ENCODE measurements at regions not wholly inside any gene's neighbourhood (a gene's known extent, or its start where the extent isn't known, plus 50 kb on each side); places are given as distances from the start of the nearest gene placed in this dataset.

GRCh38 chr2:104430852-104431251 lies 423.1 kb upstream of the POU3F3 start:
- POLR2A ChIA-PET = no interaction called here
- no peaks in the 10 kb centered on the region for H3K9me3 ChIP-seq (ENCODE audit: control insufficient read depth, insufficient read depth, low read depth, low read length)
- no peak overlapping the region for H3K27ac ChIP-seq (ENCODE audit: extremely low read depth, low read depth, low read length)
- no peaks in the 10 kb centered on the region for H3K36me3 ChIP-seq (ENCODE audit: control insufficient read depth in 2 of 2, insufficient read depth in 1 of 2, low read length in 2 of 2)
- TF ChIP-seq MYNN (tag by site-specific recombination; IDR thresholded peaks at IDR 0.05; ENCODE audit: borderline replicate concordance) = no peak
- TF ChIP-seq ZNF488 (tag by site-specific recombination; IDR thresholded peaks at IDR 0.05) = no peak
- no peak for TF ChIP-seq REPIN1 (tag by site-specific recombination; IDR thresholded peaks at IDR 0.05; ENCODE audit: low read depth)
- TF ChIP-seq ZNF280D (tag by site-specific recombination; IDR thresholded peaks at IDR 0.05) = no peak
- TF ChIP-seq ZNF26 (tag by site-specific recombination; IDR thresholded peaks at IDR 0.05) = no peak
- TF ChIP-seq ZEB2 (tag by site-specific recombination; IDR thresholded peaks at IDR 0.05) = no peak
- no peak for TF ChIP-seq ZNF473 (tag by site-specific recombination; IDR thresholded peaks at IDR 0.05)
- TF ChIP-seq KLF10 (tag by site-specific recombination; IDR thresholded peaks at IDR 0.05) = no peak
- no peak for TF ChIP-seq KLF1 (tag by site-specific recombination; IDR thresholded peaks at IDR 0.05)
- no peak for TF ChIP-seq SP2 (tag by site-specific recombination; IDR thresholded peaks at IDR 0.05)
- no peak for TF ChIP-seq ATF2 (tag by site-specific recombination; IDR thresholded peaks at IDR 0.05; ENCODE audit: low read depth)
- no peak for TF ChIP-seq ZNF76 (tag by site-specific recombination; IDR thresholded peaks at IDR 0.05; ENCODE audit: borderline replicate concordance, low read depth)
- TF ChIP-seq ZNF544 (tag by site-specific recombination; IDR thresholded peaks at IDR 0.05) = no peak
- CTCF ChIA-PET = interaction anchor here (0.6 to 1.7 kb wide), 2 partner anchors 14 to 273 kb away, joined by 3 read pairs; no protein-coding TSS in a partner anchor
- peaks cover 13% of the 10 kb centered on the region for H3K4me1 ChIP-seq (ENCODE audit: control insufficient read depth, insufficient read depth, low read length)
- H3K4me3 ChIP-seq (ENCODE audit: low read depth, low read length) = no peak overlapping the region

- H3K4me1 ChIP-seq (ENCODE audit: control insufficient read depth, insufficient read depth, low read length) = peaks cover 13% of the 10 kb centered on the region
- TF ChIP-seq GLIS2 (tag by site-specific recombination; IDR thresholded peaks at IDR 0.05) (no peak), OSR2 (tag by site-specific recombination; IDR thresholded peaks at IDR 0.05) (no peak), ZNF26 (tag by site-specific recombination; IDR thresholded peaks at IDR 0.05) (no peak)
- H3K4me3 ChIP-seq (ENCODE audit: low read depth, low read length) = no peak overlapping the region
- no peak overlapping the region for H3K27ac ChIP-seq (ENCODE audit: extremely low read depth, low read depth, low read length)
- CTCF ChIA-PET = interaction anchor here (0.8 to 1.7 kb wide), 2 partner anchors 13 to 413 kb away, joined by 3 to 4 read pairs; no protein-coding TSS in a partner anchor
- no peaks in the 10 kb centered on the region for H3K36me3 ChIP-seq (ENCODE audit: control insufficient read depth in 2 of 2, insufficient read depth in 1 of 2, low read length in 2 of 2)
- POLR2A ChIA-PET = no interaction called here
- H3K9me3 ChIP-seq (ENCODE audit: control insufficient read depth, insufficient read depth, low read depth, low read length) = no peaks in the 10 kb centered on the region
Measured at GRCh38 chr2:104431701-104432121, 422.2 kb upstream of the POU3F3 start.
